Mucosa of rectum (tissue), 2 donors: ENCODE measurements at regions not wholly inside any gene's neighbourhood (a gene's known extent, or its start where the extent isn't known, plus 50 kb on each side); places are given as distances from the start of the nearest gene placed in this dataset.

ENCODE experiments used
- H3K27ac ChIP-seq, 2 donors: one replicate each; pipeline ENCODE4 v1.7.0; 2013; ENCODE audit warnings: inconsistent platforms in 2 of 2, low read depth in 2 of 2, low read length in 2 of 2
- H3K27me3 ChIP-seq, 2 donors: one replicate each; pipeline ENCODE4 v1.7.0; 2013; ENCODE audit warnings: low read length in 2 of 2; ENCODE audit not compliant: control insufficient read depth in 2 of 2, insufficient read depth in 2 of 2
- H3K36me3 ChIP-seq, 2 donors: one replicate each; pipeline ENCODE4 v1.7.0; 2013; ENCODE audit warnings: low read length in 2 of 2; ENCODE audit not compliant: control insufficient read depth in 2 of 2, insufficient read depth in 2 of 2
- H3K4me1 ChIP-seq, 2 donors: one replicate each; pipeline ENCODE4 v1.7.0; 2013; ENCODE audit warnings: low read length in 2 of 2, mild to moderate bottlenecking in 1 of 2; ENCODE audit not compliant: control insufficient read depth in 2 of 2, insufficient read depth in 2 of 2
- H3K4me3 ChIP-seq, 2 donors: one replicate each; pipeline ENCODE4 v1.7.0; 2013; ENCODE audit warnings: low read length in 2 of 2
- H3K9ac ChIP-seq, 2 donors: one replicate each; pipeline ENCODE4 v1.7.0; 2013; ENCODE audit warnings: low read length in 2 of 2, low read depth in 1 of 2, mild to moderate bottlenecking in 1 of 2
- H3K9me3 ChIP-seq, 2 donors: one replicate each; pipeline ENCODE4 v1.7.0; 2013; ENCODE audit warnings: low read length in 2 of 2; ENCODE audit not compliant: control insufficient read depth in 2 of 2
- donor health status: healthy.
- donor health status: Normal muscosa, but diverticular disease.

DNA sequence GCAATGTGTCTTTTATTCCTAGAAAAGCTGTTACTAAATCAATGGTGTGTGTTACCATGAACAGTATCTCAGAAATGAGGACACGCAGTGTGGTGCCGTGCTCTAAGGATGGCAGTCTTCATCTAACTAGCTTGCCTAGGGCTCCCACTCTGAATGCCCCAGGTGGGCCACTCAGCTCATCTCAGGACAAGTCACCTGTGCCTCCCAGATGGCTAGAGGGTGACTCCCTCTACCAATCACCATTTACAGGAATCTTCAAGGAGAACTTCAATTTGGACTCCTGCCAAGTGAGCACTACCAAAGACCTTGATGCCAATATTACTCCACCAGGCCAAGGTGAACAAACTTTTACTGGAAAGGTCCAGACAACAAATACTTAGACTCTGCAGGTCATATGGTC is 202.8 kb upstream of the FOXQ1 start:
- H3K9ac ChIP-seq: no peak overlapping the region
- H3K4me1 ChIP-seq: no peaks in the 10 kb centered on the region
- no peak overlapping the region for H3K4me3 ChIP-seq
- H3K9me3 ChIP-seq: no peaks in the 10 kb centered on the region
- H3K36me3 ChIP-seq: no peaks in the 10 kb centered on the region
- H3K27me3 ChIP-seq: peaks cover 0 to 3% of the 10 kb centered on the region in 2 donors
- H3K27ac ChIP-seq: no peak overlapping the region

DNA sequence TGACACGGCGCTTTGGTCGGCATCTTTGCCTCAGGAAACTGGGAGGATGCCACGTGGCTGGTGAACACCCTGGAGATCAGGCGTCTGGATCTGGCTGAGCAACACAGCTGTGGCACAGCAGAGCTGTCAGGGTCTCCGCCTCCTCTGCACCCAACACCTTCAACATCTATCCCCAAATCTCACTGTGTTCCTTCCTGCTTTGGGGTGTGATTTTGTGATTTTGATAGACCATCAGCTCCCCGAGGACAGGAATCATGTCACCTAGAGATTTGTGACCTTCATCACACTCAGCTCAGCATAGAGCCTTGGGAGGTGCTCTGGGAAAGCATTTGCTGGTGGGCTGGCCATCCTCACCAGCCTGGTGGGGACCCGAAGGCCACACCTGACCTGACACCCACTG is 203.7 kb upstream of the FOXQ1 start:
- Histone ChIP-seq H3K9ac (no peak overlapping the region), H3K36me3 (no peaks in the 10 kb centered on the region), H3K4me3 (no peak overlapping the region), H3K27ac (no peak overlapping the region), H3K27me3 (peaks cover 0 to 3% of the 10 kb centered on the region in 2 donors), H3K9me3 (no peaks in the 10 kb centered on the region), H3K4me1 (no peaks in the 10 kb centered on the region)

- H3K36me3 ChIP-seq: no peaks in the 10 kb centered on the region
- no peaks in the 10 kb centered on the region for H3K4me1 ChIP-seq
- H3K27ac ChIP-seq: no peak overlapping the region
- H3K4me3 ChIP-seq: no peak overlapping the region
- peaks cover 0 to 3% of the 10 kb centered on the region in 2 donors for H3K27me3 ChIP-seq
- no peak overlapping the region for H3K9ac ChIP-seq
- H3K9me3 ChIP-seq: no peaks in the 10 kb centered on the region
Observed at GRCh38 chr6:1107578-1107977, 204.3 kb upstream of the FOXQ1 start.

GRCh38 chr6:1105833-1106400 is 206.0 kb upstream of the FOXQ1 start:
- Histone ChIP-seq H3K9me3 (no peaks in the 10 kb centered on the region), H3K9ac (no peak overlapping the region), H3K4me3 (no peak overlapping the region), H3K27me3 (peaks cover 0 to 3% of the 10 kb centered on the region in 2 donors), H3K4me1 (no peaks in the 10 kb centered on the region), H3K27ac (no peak overlapping the region), H3K36me3 (no peaks in the 10 kb centered on the region)

GRCh38 chr6:1104988-1105670 is 206.8 kb upstream of the FOXQ1 start:
- Histone ChIP-seq H3K9me3 (no peaks in the 10 kb centered on the region), H3K36me3 (no peaks in the 10 kb centered on the region), H3K27me3 (peaks cover 0 to 3% of the 10 kb centered on the region in 2 donors), H3K4me1 (no peaks in the 10 kb centered on the region), H3K9ac (no peak overlapping the region), H3K27ac (no peak overlapping the region), H3K4me3 (no peak overlapping the region)

DNA sequence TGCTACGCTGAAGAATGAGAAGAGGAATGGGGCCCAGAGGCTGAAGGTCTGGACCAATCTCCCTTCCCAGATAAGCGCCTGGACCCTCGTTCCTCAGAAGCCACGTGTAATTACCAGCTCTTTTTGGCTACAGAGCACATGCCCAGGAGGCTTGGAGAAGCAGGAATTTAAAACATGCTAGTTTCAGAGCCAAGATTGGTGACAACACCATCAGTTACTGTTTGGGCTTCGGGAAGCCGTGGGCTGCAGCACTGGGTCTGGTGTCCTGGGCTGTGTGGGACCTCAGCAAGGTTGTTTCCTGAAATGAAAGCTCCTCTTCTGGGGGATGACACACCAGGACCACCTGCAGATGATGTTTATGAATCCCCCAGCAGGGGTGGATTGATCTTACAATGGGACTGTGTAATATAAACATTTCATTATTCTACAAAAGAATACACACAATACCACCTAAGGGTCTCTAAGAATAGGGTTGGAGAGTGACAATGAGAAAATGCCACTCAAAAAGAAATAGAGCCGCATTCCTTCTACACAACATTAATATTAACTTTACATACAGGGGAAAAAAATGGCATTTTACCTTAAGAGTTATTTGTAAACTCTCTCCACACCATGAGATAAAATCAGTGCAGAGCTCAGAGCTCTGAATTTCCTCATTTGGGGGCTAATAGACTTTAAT is 207.8 kb upstream of the FOXQ1 start:
- H3K4me1 ChIP-seq: no peaks in the 10 kb centered on the region
- H3K9ac ChIP-seq: no peak overlapping the region
- H3K36me3 ChIP-seq: no peaks in the 10 kb centered on the region
- H3K9me3 ChIP-seq: no peaks in the 10 kb centered on the region
- H3K27me3 ChIP-seq: peaks cover 0 to 3% of the 10 kb centered on the region in 2 donors
- H3K4me3 ChIP-seq: no peak overlapping the region
- no peak overlapping the region for H3K27ac ChIP-seq

DNA sequence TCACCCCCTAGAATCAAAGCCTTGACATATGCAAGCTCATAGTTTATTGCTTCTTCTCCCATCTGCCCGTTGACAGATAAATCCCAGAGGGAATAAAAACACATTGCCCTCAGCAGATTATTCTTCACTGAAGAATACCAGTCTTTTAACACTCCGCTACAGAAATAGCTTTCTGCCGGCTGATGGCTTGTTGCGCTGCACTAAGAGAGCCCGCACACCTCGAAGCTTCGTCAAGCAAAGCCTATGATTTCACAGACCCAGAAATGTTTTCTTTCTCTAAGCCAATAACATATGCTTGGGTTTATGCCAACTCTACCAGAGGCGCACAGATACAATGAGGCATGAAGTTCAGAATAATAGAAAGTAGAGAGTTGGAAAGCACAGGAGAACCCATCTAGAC is 208.9 kb upstream of the FOXQ1 start:
- Histone ChIP-seq H3K9ac (no peak overlapping the region), H3K36me3 (no peaks in the 10 kb centered on the region), H3K27ac (no peak overlapping the region), H3K4me1 (no peaks in the 10 kb centered on the region), H3K27me3 (peaks cover 0 to 3% of the 10 kb centered on the region in 2 donors), H3K4me3 (no peak overlapping the region), H3K9me3 (no peaks in the 10 kb centered on the region)

GRCh38 chr6:1100269-1100668 is 211.6 kb upstream of the FOXQ1 start:
- H3K27me3 ChIP-seq: peaks cover 0 to 3% of the 10 kb centered on the region in 2 donors
- no peaks in the 10 kb centered on the region for H3K4me1 ChIP-seq
- no peak overlapping the region for H3K9ac ChIP-seq
- H3K4me3 ChIP-seq: no peak overlapping the region
- no peak overlapping the region for H3K27ac ChIP-seq
- no peaks in the 10 kb centered on the region for H3K36me3 ChIP-seq
- no peaks in the 10 kb centered on the region for H3K9me3 ChIP-seq

- H3K4me3 ChIP-seq: no peak overlapping the region
- H3K27me3 ChIP-seq: no peaks in the 10 kb centered on the region
- no peaks in the 10 kb centered on the region for H3K9me3 ChIP-seq
- no peak overlapping the region for H3K9ac ChIP-seq
- no peaks in the 10 kb centered on the region for H3K36me3 ChIP-seq
- H3K27ac ChIP-seq: no peak overlapping the region
- no peaks in the 10 kb centered on the region for H3K4me1 ChIP-seq
Observed at GRCh38 chr6:1099264-1099663, 212.6 kb upstream of the FOXQ1 start.

DNA sequence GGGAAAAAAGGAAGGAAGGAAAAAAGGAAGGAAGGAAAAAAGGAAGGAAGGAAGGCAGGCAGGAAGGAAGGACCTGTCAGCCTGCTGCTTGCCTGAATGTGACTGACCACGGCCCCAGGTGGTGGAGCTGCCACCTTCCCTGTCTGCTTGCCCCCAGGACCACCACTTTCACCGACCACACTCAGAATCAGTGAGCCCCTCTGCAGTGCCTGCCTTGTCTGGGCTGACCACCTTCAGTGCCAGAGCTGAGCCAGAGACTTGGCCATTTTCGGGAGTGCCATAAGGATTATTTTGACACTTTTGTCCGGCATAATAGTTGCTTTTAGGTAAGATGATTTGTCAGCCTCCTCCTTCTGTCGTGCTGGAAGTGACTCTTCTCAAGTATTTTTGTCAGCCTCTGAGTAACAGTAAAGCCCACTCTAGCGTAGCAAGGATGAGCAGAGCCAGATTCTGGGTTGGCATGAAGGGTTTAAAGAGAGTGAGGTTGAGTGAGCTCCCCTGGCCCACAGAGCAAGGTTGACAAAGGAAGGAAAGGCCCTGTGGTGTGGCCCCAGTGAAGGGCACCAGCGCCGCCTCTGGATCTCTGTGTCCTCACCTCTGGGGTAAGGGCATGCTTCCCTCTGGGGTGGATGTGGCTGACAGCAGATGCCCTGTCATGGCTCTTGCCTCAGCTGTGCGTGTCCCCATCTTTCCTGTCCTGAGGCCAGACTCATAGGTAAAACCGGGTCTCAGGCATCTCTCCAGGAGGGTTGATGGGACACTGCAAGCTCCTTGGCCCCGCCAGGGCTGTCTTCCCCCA is 214.7 kb upstream of the FOXQ1 start:
- Histone ChIP-seq H3K27me3 (no peaks in the 10 kb centered on the region), H3K9me3 (no peaks in the 10 kb centered on the region), H3K27ac (no peak overlapping the region), H3K4me1 (no peaks in the 10 kb centered on the region), H3K9ac (no peak overlapping the region), H3K4me3 (no peak overlapping the region), H3K36me3 (no peaks in the 10 kb centered on the region)
